GM13977 (cell line): ENCODE measurements at regions not wholly inside any gene's neighbourhood (a gene's known extent, or its start where the extent isn't known, plus 50 kb on each side); places are given as distances from the start of the nearest gene placed in this dataset.

Experiments used
- DNase-seq: peaks from one replicate; pipeline ENCODE4 v3.0.0; 2012; ENCODE audit warnings: low spot score
- CTCF ChIP-seq: IDR thresholded peaks from 2 replicates; pipeline ENCODE4 v1.5.1; 2012; ENCODE audit warnings: mild to moderate bottlenecking, control low read depth; ENCODE audit not compliant: insufficient read depth; ENCODE audit errors: extremely low read depth, missing control alignments
- in situ Hi-C: fragments of 300-500 bp; cut with MboI; formaldehyde crosslinking; loops from one replicate; pipeline ENCODE4 v1.12.0; 2022; ENCODE audit warnings: low sequenced_read_pairs, low pct_unique_long_range_greater_than_20kb, mixed read lengths, inconsistent platforms; ENCODE audit not compliant: unreplicated experiment

- TF ChIP-seq CTCF, result no peak
- no peak for DNase-seq
- in situ Hi-C loops, result no loop called here
These were observed 465.2 kb upstream of the HS6ST1 start for GRCh38 chr2:128783896-128784295.

GRCh38 chr2:128784626-128785306, 466.1 kb upstream of the HS6ST1 start:
- TF ChIP-seq CTCF, result no peak
- in situ Hi-C loops, result no loop called here
- no peak for DNase-seq

GRCh38 chr2:128786316-128786715, 467.6 kb upstream of the HS6ST1 start:
- in situ Hi-C loops, result no loop called here
- no peak for TF ChIP-seq CTCF
- DNase-seq, result no peak

GRCh38 chr2:128786741-128787478, 468.2 kb upstream of the HS6ST1 start:
- no peak for DNase-seq
- in situ Hi-C loops, result no loop called here
- TF ChIP-seq CTCF, result no peak

- no peak for DNase-seq
- TF ChIP-seq CTCF, result no peak
- in situ Hi-C loops, result no loop called here
These were observed 468.9 kb upstream of the HS6ST1 start for GRCh38 chr2:128787616-128788015.

- TF ChIP-seq CTCF, result no peak
- in situ Hi-C loops, result no loop called here
- no peak for DNase-seq
These were observed 470.1 kb upstream of the HS6ST1 start for GRCh38 chr2:128788636-128789220.
